Left hindlimb (tissue), 1 donor: ENCODE measurements at regions not wholly inside any gene's neighbourhood (a gene's known extent, or its start where the extent isn't known, plus 50 kb on each side); places are given as distances from the start of the nearest gene placed in this dataset.
"Not testable (repeated sequence)": the region's sequence is repeated elsewhere in the genome, so short reads cannot be mapped to it uniquely, and the experiment has no call there.

Experiments
- DNase-seq: peaks from one replicate; pipeline ENCODE4 v3.0.0-alpha.2; 2018

GRCh38 chr2:35255826-35256225 is 1099.8 kb upstream of the CRIM1 start:
- DNase-seq: no peak

- DNase-seq: no peak
Measured at GRCh38 chr2:35251156-35251555, 1104.4 kb upstream of the CRIM1 start.

- DNase-seq: no peak
Measured at GRCh38 chr2:35246702-35247101, 1108.9 kb upstream of the CRIM1 start.

GRCh38 chr2:35228584-35228983 is 1127.0 kb upstream of the CRIM1 start:
- no peak for DNase-seq

GRCh38 chr2:35220461-35220860 is 1135.1 kb upstream of the CRIM1 start:
- no peak for DNase-seq

- DNase-seq: no peak
Measured at GRCh38 chr2:35204881-35205280, 1150.7 kb upstream of the CRIM1 start.

GRCh38 chr2:35204323-35204722 is 1151.3 kb upstream of the CRIM1 start:
- DNase-seq: no peak

- DNase-seq: no peak
Measured at GRCh38 chr2:35199298-35199697, 1156.3 kb upstream of the CRIM1 start.

GRCh38 chr2:35185861-35186412 is 1169.6 kb upstream of the CRIM1 start:
- DNase-seq: no peak

- no peak for DNase-seq
Measured at GRCh38 chr2:35184471-35184870, 1171.1 kb upstream of the CRIM1 start.

- DNase-seq: not testable (repeated sequence)
Measured at GRCh38 chr2:35176726-35177125, 1178.9 kb upstream of the CRIM1 start.

- no peak for DNase-seq
Measured at GRCh38 chr2:35174845-35175244, 1180.7 kb upstream of the CRIM1 start.

- DNase-seq: no peak
Measured at GRCh38 chr2:35172687-35173086, 1182.9 kb upstream of the CRIM1 start.

- no peak for DNase-seq
Measured at GRCh38 chr2:35168351-35168750, 1187.2 kb upstream of the CRIM1 start.

- DNase-seq: no peak
Measured at GRCh38 chr2:35163948-35164347, 1191.6 kb upstream of the CRIM1 start.

GRCh38 chr2:35160871-35161270 is 1194.7 kb upstream of the CRIM1 start:
- DNase-seq: no peak

- no peak for DNase-seq
Measured at GRCh38 chr2:35125871-35126270, 1229.7 kb upstream of the CRIM1 start.

- no peak for DNase-seq
Measured at GRCh38 chr2:35125278-35125677, 1230.3 kb upstream of the CRIM1 start.

- no peak for DNase-seq
Measured at GRCh38 chr2:35116151-35116550, 1239.4 kb upstream of the CRIM1 start.

GRCh38 chr2:35114765-35115164 is 1240.8 kb upstream of the CRIM1 start:
- DNase-seq: no peak

- DNase-seq: not testable (repeated sequence)
Measured at GRCh38 chr2:35112367-35112766, 1243.2 kb upstream of the CRIM1 start.

- no peak for DNase-seq
Measured at GRCh38 chr2:35104309-35104708, 1251.3 kb upstream of the CRIM1 start.

- DNase-seq: no peak
Measured at GRCh38 chr2:35099342-35099741, 1256.2 kb upstream of the CRIM1 start.

GRCh38 chr2:35082072-35082471 is 1273.5 kb upstream of the CRIM1 start:
- DNase-seq: no peak

GRCh38 chr2:35081622-35082015 is 1274.0 kb upstream of the CRIM1 start:
- no peak for DNase-seq
